Activated CD4-positive, alpha-beta T cell treated with anti-CD3 and anti-CD28 coated beads for 48 hours (primary cell): ENCODE measurements at regions not wholly inside any gene's neighbourhood (a gene's known extent, or its start where the extent isn't known, plus 50 kb on each side); places are given as distances from the start of the nearest gene placed in this dataset.
"Not testable (repeated sequence)": the region's sequence is repeated elsewhere in the genome, so short reads cannot be mapped to it uniquely, and the experiment has no call there.

Experiments
- DNase-seq: peaks from one replicate; pipeline ENCODE4 v3.0.0-alpha.2; 2020

DNA sequence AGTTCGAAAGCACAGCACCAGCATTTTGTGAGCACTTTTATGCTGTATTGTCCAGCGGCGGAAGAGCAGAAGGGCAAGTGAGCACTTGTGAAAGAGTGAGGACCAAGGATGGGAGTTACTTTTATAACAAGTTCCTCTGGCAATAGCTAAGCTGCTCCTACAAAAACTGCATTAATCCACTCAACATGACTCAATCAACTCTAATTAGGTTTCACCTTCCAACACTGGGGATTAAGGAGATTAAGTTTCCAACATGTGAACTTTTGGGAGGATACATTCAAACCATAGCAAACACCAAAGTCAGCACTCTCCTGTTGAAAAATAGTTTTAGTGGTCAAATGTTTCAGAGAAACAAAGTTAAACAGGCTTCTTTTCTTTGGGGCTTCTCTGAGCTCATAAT is 844.5 kb downstream of the REEP3 start:
- DNase-seq: no peak

GRCh38 chr10:64368298-64368697 is 847.1 kb downstream of the REEP3 start:
- DNase-seq: no peak

DNA sequence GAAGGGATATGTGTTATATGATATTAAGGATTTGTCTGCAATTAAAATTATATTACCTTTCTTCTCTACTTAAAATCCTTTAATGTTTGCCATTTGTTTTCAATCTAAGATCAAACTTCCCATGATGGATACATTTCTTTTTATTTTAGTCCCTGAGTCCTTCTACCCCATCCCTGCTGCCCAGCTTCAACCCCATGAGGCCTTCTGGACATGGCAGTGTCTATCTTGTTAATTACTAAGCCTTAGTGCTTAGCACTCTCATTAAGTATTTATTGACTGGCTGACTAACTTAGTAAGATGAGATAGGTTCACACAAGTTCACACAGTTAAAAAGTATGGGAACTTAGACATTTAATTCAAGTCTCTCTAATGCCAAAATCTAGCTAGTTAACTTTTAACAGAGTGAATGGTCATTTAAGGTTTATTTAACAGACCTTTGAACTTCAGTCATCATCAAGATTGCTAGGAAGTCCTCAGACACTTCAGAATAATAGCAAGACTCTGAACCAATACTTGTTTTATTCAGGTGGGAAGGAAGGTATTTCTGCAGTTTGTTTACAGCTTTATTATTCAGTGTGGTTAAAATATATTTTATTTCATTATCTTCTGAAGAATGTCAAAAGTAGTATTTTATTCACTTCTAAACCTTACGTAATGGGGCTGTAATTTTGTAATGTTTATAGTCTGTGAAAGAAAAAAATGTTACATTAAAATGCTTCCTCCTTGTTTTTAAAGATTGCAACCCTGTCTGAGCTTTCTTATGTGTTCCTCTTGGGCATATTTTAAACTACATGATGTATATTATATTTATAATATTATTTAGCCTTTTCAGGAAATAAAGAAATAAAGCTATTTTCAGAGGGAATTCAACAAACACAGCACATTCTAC is 848.9 kb downstream of the REEP3 start:
- no peak for DNase-seq

DNA sequence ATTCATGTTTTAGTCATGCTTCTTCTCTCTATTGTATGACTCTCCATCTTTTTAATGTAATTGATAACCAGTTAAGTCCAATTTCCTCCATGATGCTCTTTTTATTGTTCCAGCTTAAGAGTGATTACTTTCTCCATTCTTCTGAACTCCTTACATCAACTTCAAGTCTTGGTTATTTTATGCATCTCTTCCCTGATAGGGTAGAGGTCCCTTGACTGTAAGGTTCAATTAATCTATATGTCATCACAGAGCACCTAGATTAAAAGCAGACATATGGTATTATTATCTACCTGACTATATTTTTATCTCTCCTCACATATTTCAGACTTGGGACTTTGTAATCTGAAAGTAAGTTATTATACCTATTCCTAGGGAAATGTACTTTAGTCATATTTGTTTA is 853.1 kb downstream of the REEP3 start:
- no peak for DNase-seq

- DNase-seq: no peak
Measured at GRCh38 chr10:64376167-64376566, 855.0 kb downstream of the REEP3 start.

- DNase-seq: no peak
Measured at GRCh38 chr10:64379898-64380297, 858.7 kb downstream of the REEP3 start.

GRCh38 chr10:64385355-64385754 is 864.2 kb downstream of the REEP3 start:
- no peak for DNase-seq

- DNase-seq: no peak
Measured at GRCh38 chr10:64394744-64395143, 873.5 kb downstream of the REEP3 start.

- DNase-seq: no peak
Measured at GRCh38 chr10:64396105-64396708, 875.0 kb downstream of the REEP3 start.

- no peak for DNase-seq
Measured at GRCh38 chr10:64397125-64397524, 875.9 kb downstream of the REEP3 start.

- DNase-seq: no peak
Measured at GRCh38 chr10:64408391-64409183, 887.4 kb downstream of the REEP3 start.

- DNase-seq: no peak
Measured at GRCh38 chr10:64409349-64409748, 888.1 kb downstream of the REEP3 start.

GRCh38 chr10:64416011-64416410 is 894.8 kb downstream of the REEP3 start:
- DNase-seq: no peak

DNA sequence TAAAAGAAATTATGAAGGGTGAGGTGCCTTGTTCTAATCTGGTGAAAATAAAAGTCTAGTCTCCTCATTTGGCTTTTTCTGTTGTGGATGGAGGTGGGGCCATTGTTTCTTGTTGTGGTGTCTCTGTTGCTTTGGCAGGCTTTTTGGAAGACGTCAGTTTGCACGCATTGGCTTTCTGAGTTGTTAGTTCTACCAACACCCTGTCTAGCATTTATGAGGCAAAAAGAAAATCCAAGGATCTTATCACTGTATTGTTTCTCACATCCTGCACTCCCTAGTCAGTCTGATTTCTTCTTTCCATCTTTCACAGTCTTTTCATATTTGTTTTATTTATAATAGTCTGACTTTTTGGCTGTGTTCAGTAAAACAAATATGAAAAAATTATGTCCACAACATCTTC is 898.3 kb downstream of the REEP3 start:
- no peak for DNase-seq

GRCh38 chr10:64426745-64427144 is 905.5 kb downstream of the REEP3 start:
- no peak for DNase-seq

DNA sequence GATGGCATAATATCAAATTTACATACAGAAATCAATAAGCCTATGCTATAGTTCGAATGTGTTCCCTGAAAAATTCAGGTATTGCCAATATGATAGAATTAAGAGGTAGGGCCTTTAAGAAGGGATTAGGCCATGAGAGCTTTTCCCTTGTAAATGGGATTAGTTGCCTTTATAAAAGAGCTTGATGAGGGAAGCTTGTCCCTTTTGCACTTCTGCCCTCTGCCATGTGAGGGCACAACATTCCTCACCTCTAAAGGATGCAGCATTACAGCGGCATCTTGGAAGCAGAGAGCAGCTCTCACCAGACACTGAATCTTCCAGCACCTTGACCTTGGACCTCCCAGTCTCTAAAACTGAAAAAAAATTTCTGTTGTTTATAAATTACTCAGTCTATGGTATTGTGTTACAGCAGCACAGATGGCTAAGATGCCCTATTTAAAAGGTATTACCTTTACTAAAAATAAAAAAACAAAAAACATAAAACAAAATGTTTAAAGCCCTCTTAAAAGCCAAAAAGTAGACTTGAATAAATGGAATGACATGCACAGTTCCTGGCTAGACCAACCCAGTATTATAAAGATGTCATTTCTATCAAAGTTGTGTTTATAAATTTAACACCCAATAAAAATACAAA is 909.6 kb downstream of the REEP3 start:
- DNase-seq: no peak

DNA sequence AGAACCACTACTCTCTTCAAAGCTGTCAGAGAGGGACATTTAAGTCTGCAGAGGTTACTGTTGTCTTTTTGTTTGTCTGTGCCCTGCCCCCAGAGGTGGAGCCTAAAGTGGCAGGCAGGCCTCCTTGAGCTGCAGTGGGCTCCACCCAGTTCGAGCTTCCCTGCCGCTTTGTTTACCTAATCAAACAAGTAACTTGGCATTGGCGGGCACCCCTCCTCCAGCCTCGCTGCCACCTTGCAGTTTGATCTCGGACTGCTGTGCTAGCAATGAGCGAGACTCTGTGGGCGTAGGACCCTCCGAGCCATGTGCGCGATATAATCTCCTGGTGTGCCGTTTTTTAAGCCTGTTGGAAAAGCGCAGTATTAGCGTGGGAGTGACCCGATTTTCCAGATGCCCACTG is 920.7 kb downstream of the REEP3 start:
- DNase-seq: not testable (repeated sequence)

DNA sequence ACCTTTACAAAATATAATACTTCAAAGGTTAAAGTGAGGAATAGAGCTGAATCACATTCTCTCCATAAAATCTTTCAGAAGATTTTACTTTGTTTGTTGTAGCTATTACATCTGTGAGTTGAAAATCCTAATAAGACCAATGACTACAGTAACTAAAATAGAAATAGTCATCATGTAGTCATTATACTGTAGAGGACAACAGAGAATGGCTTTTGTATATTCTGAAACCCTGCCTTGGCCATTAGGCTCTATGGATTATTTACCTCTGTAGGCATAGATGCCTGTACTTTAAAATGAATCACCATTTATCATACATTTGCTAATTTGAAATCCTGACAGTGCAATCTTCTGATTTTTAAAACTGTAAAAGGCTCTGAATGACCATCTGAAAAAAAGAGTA is 923.0 kb downstream of the REEP3 start:
- no peak for DNase-seq

GRCh38 chr10:64444564-64444963 is 923.4 kb downstream of the REEP3 start:
- DNase-seq: no peak

GRCh38 chr10:64449603-64450002 is 928.4 kb downstream of the REEP3 start:
- DNase-seq: no peak

DNA sequence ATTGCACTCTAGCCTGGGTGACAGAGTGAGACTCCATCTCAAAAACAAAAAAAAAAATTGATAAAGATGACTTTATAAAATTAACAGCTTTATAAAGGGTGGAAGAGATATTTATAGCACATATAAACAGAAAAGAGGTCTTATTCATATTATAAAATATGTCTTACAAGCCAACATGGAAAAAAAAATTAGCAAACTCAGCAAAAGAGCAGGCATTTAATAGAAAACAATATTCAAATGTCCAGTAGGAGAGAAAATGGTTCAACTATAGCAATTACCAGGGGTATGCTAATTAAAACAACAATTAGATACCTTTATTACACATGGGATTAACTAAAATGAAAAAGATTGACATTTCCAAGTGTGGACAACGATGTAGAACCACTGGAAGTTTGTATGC is 929.1 kb downstream of the REEP3 start:
- no peak for DNase-seq

DNA sequence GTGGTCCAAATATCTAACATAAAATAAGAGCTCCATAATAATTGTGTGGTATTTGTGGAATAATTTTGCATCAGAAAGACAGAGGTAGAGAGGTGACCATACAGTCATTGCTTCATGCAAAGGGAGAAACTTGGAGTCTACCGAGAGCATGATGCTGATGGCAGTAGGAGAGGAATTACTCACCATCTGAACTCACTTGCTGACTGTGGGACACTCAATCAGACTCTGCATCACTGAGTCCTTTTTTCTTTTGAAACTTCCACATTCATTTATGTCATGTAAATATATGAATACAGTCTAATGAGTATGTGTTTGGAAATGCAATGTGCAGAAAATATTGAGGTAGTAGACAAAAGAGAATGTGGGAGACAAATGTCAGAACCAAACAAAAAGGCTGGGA is 933.8 kb downstream of the REEP3 start:
- DNase-seq: no peak

- no peak for DNase-seq
Measured at GRCh38 chr10:64458306-64458705, 937.1 kb downstream of the REEP3 start.
